ENCODE measurements at regions not wholly inside any gene's neighbourhood (a gene's known extent, or its start where the extent isn't known, plus 50 kb on each side); places are given as distances from the start of the nearest gene placed in this dataset.
"Not testable (repeated sequence)": the region's sequence is repeated elsewhere in the genome, so short reads cannot be mapped to it uniquely, and the experiment has no call there.

DNA sequence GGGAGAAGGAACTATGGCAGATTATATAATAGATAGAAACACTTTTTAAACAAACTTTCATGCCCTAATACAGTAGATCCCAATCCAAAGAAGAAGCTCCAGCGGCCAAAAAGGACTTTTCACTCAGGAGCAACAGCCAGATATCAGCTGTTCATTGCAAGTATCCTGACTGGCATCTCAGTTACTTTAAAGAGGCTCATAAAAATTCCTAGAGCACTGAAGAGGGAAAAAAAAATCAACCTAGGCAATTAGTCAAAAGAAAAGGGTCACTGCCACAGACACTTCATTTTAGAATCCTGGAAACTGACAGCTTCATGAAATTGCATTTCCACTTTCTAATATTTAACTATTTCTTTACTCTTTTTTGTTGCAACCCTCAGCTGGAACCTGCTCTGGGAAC is 170.6 kb upstream of the SOX6 start:
- no peak for DNase-seq

DNA sequence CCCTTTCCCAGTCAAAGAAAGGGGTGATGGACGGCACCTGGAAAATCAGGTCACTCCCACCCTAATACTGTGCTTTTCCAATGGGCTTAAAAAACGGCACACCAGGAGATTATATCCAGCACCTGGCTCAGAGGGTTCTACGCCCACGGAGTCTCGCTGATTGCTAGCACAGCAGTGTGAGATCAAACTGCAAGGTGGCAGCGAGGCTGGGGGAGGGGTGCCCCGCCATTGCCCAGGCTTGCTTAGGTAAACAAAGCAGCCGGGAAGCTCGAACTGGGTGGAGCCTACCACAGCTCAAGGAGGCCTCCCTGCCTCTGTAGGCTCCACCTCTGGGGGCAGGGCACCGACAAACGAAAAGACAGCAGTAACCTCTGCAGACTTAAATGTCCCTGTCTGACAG is 164.4 kb upstream of the SOX6 start:
- DNase-seq: not testable (repeated sequence)

DNA sequence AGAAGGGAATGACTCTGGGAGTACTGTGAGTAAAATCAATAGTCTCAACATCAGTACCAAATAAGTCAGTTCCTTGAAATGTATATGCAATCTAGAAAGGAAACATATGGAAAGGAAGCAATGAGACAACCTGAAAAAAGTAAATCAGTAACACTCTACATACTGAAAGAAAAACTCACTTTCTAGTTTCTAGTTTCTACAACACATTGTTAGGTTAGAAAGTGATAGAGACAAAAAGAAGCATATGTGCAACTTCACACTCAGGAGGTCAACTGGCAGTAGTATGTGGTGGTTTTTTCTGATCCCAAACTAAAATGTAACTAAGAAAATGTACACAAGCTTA is 156.5 kb upstream of the SOX6 start:
- DNase-seq: no peak

DNA sequence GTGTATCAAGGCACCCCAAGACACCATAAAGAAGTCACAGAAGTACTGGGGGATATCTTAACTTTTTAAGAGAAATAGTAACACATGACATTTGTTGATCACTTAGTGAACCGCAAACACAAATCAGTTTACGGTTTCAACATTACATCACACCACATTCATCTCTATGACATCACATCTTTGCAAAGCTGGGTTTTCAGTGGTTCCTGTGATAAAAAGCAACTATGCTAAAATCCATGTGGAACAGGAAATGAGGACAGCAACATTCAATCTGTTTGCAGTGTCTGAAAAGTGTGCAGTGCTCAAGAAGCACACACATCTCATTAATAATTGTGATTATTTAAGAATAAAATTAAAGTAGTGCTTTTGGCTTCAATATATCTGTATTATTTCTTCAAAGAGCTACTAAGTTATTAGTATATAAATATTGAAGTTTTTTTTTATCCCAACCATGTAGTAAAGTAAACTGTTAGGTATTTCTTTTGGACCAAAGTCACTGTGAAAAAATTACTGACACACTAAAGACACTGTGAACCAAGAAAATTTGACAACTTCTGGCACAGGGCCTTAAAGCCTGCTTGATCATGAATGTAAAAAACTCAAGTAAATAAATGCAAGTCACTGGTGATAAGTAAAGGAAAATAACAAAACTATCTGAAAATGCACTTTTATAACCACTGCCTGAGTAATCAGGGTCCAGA is 156.0 kb upstream of the SOX6 start:
- no peak for DNase-seq

DNA sequence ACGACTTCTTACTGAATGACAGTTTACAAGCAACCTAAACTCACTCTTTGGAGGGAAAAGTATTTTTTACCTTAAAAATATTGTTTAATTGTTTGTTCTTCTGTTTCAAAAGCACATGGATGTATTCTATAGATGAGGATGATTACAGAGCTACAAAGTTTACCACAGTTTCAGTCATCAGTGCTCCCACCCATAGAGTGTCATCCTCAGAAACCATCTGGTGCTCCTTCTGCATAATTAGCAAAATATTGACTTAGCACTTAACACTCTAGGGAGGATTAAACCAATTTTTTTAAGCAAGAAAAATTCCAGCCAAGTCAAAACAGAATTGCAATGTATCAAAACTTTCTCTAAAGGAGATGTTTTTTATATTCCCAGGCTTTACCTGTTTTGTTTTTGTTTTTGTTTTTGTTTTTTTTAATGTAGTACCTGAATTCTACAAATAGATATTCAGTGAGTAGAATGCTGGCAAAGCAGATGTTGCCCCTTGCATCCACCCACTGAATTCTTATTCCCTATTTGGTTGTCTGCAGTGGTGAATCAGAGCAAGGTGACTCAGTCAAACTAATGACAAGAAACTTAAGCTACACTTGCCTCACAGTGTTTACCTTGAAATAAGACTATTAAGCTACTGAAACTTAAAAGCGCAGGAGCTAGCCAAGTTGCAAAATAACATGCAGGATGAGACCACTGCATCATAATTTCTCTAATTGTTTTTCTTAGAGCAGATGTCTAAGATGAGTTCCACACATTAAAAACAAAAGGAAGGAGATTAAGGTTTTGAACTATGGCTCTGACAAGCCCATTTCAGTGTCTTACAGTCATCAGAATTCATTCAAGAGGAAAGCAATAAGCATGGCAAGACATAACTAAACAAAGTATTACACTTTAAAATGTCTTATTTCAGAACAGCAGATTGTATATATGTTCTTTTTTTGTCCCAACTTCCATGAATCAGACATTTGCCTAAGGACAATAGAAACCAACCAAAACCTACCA is 155.1 kb upstream of the SOX6 start:
- DNase-seq: no peak

DNA sequence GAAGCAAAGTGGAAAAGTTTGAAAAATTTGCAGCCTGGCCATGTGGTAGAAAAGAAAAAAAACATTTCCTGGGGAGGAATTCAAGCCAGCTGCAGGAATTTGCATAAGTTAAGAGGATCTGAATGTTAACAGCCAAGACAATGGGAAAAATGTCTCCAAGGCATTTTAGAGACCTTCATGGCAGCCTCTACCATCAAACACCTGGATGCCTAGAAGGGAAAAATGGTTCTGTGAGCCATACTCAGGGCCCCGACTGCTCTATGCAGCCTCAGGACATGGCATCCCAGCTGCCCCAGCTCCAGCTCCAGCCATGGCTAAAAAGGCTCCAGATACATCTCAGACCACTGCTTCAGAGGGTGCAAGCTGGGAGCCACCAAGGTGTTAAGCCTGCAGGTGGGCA is 149.1 kb upstream of the SOX6 start:
- DNase-seq: no peak

DNA sequence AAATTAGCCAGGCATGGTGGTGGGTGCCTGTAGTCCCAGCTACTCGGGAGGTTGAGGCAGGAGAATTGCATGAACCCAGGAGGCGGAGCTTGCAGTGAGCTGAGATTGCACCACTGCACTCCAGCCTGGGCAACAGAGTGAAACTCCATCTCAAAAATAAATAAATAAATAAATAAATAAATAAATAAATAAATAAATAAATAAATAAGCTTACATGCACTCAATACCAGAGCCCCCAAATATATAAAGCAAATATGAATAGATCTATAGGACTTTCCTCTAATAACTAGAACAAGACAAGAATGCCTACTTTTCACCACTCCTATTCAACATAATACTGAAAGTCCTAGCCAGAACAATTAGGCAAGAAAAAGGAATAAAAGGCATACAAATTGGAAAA is 147.5 kb upstream of the SOX6 start:
- not testable (repeated sequence) for DNase-seq

DNA sequence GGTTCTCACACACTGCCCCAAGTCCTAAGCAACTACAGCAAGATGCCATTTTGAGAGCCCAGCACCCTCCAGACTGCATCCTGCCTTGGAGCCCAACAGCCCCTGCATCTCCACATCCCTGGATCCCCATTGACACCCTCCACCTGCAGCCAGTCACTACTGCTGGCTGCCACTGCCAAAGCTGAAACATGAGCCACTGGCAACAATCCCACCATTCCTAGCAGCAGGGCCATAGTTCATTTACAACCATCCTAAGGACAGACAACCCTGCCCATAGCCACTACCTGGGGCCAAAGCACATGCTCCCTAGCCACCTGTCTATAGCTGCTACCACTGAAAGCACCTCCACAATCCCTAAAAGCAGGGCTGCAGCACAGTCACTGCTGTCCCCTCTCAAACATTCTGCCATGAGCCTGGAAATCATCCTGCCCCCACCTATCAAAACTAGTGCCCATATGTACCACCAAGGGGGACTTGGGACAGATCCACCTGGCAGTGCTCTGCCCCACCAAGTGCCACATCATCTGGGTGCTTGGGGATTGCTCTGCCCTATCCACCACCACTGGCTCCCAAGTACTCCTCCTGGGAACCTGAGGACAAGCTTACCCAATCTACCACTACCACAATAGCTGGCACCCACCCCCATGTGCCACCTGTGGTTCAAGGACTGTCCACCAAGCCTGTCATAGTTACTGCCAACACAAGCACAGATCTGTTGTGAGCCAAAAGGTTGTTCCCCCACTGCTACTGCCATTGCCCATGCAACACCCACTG is 138.8 kb upstream of the SOX6 start:
- no peak for DNase-seq

DNA sequence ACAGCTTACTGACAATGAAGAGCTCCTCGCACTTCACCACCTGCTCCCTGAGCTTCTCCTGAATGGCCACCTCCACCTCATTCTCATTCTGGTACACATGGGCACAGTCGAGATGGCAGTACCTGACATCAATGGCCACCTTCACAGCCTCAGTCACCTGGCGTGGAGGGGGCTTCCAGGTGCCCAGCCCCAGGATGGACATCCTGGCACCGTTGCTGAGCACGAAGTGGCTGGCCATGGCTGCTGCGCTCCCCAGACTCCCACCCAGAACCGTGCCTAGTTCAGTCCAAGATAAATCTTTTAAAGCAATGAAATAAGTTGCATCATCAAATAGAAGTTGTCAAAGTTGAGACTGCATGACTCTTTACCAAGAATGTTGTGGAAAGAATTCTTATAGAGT is 128.1 kb upstream of the SOX6 start:
- no peak for DNase-seq

DNA sequence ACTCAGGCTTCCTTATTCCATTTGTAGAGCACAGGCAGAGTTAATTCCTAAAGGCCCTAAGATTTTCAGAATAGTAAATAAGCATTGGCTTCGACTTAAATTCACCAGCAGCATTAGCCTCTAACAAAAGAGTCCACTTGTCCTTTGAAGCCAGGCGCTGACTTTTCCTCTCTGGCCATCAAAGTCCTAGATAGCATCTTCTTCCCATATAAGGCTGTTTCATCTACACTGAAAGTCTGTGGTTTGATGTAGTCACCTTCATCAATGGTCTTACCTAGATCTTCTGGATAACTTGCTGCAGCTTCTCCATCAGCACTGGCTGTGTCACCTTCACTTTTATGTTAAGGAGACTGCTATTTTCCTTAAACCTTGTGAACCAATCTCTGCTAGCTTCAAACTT is 118.3 kb upstream of the SOX6 start:
- no peak for DNase-seq

DNA sequence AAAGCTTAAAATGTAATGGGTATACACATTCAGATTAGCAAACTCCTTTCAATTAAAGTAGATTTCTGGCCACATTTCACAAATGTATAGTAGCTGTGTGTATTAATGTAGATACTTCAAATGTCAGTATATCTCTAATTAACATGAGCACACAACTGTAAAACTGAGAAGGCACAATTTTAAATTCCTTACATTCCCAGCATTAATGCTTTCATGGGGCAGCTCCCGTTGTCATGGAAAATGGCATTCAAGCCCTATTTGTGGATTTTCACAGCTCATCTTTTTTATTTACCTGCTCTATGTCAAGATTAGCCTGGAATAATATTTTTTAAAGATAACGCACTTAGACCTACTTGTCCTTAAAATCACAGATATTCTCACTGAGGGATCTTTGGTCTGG is 113.6 kb upstream of the SOX6 start:
- no peak for DNase-seq

DNA sequence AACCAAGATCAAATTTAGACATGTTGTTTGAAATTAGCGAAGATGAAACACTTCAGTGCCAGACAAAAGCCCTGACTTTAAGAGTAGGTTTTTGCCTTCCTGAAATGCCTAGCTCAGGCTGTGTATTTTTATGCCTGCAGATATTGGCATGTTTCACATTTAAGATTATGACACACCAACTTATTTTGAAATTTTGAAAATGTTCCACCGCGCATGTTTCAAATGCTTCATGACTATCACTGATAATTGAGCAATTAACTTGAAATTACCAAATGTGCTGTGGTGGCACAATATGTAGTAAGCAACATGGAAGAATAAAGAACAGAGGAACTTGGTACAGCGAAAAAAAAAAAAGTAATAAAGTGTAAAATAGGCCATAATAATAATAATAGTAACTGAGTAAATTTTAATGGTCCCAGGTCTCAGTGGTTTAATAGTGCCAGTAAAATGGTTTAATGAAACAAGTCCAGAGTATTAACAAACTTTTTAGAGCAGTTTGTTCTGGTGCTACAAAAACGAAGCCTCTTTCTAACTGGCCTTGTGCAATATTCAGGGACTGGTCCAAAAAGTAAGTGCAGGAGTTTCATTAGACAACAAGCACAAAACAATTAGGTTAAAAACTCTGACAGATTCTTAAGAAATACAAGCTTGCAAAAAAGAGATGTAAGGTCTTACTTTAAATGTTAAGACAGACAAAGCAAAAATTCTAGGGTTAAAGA is 112.5 kb upstream of the SOX6 start:
- DNase-seq: no peak

DNA sequence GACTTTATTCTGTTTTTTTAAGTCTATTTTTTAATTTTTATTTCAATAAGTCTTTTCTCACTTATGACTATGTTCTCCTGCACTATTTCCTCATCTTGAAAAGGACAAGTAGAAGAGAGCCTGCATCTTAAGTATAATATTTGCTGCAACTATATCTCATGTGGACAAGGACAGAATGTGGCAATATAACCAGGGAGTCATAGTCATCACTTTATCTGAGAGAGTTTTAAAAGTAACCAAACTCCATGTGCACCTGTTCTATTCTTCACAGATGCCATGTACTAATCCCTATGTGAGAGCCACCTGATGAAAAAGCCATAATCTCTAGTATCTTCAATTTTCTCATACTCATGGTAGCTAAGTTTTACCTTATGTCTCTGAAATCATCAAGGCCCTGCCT is 104.2 kb upstream of the SOX6 start:
- no peak for DNase-seq

DNA sequence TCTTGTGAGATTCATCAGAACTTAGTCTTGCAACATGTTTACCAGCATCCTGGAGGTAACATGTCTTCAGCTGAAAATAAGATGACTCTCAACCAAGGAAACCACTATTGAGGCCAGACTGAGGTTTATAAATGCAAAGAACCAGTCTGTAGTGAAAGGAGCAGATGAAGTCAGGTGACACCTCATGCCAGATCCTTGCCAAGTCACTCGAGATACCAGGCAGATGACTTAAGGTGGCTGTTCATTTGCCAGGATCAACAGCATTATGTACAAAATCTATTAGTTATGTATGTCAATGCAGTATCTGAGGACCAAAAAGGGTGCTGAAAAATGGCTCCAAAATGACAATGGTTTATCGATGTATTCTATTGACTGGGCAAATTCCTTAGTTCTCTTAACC is 100.0 kb upstream of the SOX6 start:
- DNase-seq: no peak

DNA sequence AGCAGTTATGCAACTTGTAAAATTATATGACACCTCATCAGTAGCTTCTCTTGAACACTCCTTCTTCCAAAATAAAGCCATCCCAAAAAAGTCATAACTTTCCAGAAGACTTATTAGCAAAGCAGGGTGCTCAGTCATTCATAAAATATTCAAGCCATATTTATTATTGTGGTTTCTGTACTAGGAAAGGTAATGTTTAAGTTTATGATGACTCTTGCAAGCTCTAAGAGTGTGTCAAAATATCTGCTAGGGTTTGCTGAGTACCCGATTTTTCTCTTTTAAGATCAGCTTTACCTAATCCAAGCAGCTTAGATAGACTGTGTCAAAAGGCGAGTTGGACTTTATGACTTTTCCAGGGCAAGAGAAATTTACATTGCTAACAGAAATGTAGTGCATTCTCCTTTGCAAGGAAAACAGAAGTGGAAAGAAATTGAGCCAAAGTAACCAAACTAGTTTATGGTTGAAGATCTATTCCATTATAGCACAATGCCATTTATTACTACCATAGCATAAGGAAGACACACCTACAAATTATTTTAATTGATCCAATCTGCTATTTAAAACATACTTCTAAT is 98.0 kb upstream of the SOX6 start:
- no peak for DNase-seq

DNA sequence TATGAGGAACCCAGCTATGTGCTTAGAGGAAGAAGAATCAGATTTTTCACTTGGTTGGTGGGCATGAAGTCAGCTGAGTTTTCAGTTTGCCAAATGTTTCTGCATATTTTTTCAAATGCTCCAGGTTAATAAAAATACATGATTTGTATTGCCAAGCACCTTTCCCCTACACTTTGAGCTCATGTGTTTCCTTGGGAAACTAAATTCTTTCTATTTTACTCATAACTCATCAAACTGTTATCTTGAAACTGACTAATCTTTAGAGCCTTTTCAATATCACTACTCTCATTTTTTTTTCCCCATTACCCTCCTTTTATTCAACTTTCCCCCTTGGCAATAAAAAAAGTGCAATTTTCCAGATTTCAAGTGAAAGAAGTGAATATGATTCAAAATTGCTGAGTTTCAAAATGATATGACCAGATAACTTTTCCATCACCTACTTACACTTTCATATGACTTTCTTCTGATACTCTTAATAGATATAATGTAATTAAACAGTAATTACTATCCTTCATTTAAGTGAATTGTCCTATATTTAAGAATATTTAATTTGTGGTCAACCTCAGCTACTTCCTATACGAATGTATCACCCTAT is 91.9 kb upstream of the SOX6 start:
- DNase-seq: no peak

DNA sequence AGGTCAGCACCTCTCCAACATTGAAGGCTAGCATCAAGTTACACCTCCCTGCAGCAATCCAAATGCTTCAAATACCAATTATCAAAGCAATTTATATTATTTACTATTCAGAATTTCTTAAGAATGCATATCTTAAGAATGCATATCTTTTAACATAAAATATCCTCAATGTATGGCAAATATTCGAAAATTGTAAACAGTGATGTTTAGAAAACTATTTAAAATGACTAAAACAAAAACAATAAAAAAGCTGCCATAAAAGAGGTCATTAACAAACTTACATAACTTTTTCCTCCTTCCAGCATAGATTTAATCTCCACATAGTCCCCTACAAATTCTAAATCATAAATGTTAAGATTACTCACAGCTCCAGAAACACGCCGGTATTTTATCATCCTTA is 85.1 kb upstream of the SOX6 start:
- DNase-seq: no peak

DNA sequence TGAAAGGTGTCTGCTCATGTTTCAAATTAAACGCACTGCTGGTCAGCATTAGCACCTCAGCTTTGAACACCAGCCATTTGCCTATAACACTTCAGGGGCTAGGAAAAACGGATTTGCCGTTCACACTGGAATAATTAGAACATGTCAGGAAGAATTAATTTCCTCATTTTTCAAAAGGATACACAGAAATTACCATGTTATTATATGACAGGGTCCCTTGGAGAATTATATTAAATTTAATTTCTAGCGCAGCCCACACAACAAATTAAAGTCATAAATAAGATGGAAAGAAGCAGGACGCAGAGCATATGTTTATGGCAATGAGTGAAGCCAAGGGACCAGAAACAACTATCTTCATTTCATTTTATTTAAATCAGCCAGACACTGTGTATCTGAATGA is 83.8 kb upstream of the SOX6 start:
- no peak for DNase-seq

DNA sequence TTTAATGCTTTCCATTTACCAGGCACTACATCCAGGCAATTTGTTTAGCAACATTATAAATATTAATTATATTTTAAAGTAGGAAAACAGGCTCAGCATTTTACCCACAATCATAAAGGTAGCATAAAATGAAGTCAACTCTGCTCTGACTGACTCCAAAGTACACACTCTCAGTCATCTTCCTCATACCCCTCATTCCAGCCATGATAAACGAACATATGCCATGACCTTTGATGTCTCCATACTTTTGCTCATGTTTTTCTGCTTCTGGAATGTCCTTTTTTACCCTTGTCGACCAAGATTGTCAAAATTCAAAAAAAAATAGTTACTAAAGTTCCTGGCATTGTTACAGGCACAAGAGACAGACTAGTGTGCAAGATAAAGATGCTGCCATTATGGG is 77.7 kb upstream of the SOX6 start:
- DNase-seq: no peak

DNA sequence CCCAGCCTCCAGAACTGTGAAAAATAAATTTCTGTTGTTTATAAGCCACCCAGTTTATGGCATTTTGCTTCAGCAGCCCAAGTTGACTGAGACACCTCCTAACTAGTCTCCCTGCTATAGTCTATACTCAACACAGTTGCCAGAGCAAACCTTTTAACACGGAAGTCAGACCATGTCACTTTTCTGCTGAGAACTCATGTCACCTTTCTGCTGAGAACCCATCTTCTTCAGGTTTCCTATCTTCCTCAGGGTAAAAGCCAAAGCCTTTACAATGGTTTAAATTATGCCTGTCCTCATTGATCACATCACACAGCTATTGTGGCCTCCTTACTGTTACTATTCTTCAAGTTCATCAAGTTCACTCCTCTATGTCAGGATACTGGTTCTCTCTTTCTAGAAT is 74.3 kb upstream of the SOX6 start:
- no peak for DNase-seq

DNA sequence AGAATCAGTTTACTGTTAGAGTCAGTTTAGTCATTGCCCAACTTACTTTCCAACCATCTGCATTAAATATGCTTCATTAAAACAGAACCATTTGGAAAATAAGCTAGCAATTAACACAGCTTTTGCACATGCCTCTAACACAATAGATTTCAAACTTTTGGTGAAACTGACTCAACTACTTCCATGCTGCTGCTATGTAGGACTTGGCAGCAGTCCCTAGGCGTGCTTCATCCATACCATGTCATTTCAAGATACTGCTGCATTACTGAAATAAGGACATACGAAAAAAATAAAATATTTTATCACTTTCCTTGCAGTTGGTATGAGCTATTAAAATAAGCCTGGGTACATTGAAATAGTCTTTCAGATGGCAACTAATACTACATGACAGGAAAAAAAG is 65.5 kb upstream of the SOX6 start:
- no peak for DNase-seq

DNA sequence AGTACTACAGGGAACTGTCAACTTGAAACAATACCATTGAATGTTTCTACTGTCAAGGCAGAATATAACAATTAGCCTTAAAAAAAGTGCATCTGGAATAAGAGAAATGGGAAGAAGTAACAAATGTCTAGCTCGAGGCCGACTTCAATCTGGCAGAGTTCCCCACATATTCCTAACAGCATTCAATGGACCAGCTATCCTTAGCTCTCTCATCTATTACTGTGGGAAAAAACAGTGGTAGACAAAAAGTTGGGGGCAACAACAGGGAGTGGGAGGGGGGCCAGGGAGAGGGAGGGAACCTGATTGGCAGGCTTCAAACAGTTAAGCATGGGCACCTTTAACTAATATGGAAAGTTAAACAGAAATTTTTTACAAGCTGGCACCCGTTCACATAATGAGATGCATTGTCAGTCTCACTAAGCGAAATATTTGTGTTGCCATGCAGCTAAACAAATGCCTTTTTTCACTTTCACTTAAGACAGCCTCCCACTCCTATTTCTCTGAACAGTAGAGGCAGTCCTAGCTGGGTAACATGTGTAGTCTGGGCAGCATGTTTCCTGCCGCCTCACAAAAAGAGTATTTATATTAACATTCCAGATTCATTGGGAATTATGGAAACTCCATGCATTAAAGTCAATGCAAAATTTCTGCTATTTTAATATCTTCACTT is 62.2 kb upstream of the SOX6 start:
- DNase-seq: no peak

All from CD4-positive, alpha-beta T cell treated with Interleukin-6 for 4 hours (primary cell).